ENCODE measurements at regions not wholly inside any gene's neighbourhood (a gene's known extent, or its start where the extent isn't known, plus 50 kb on each side); places are given as distances from the start of the nearest gene placed in this dataset.

- no peaks in the 10 kb centered on the region for H3K9me3 ChIP-seq (ENCODE audit: insufficient read depth in 2 of 2, low read depth in 1 of 2, low read length in 1 of 2)
- FAIRE-seq: no peak
- no peaks in the 10 kb centered on the region for H3K79me2 ChIP-seq (ENCODE audit: control insufficient read depth in 1 of 2, insufficient read depth in 2 of 2, low read length in 2 of 2)
- H3K56ac ChIP-seq (replicated peaks; ENCODE audit: insufficient read length, low read depth, low read length): no peak overlapping the region
- DNase-seq (ENCODE audit: low read depth in 1 of 2, low spot score in 2 of 2): no peak
- ChIA-PET POLR2A (ENCODE audit: partially characterized antibody) (interaction anchor here (1.0 kb wide), 1 partner anchor 164 kb away, joined by 3 read pairs; no protein-coding TSS in a partner anchor), CTCF (ENCODE audit: partially characterized antibody) (no interaction called here)
- H3K23ac ChIP-seq (ENCODE audit: insufficient read length): no peak overlapping the region
- H2BK120ac ChIP-seq (replicated peaks; ENCODE audit: low read depth, low read length): no peak overlapping the region
- no peaks in the 10 kb centered on the region for H3K36me3 ChIP-seq (ENCODE audit: control insufficient read depth in 2 of 4, insufficient read depth in 4 of 4, low read length in 3 of 4)
- H4K20me1 ChIP-seq (replicated peaks in 1 of 2; ENCODE audit: control insufficient read depth in 1 of 2, insufficient read depth in 2 of 2, low read length in 2 of 2): no peaks in the 10 kb centered on the region
- no peaks in the 10 kb centered on the region for H3K79me1 ChIP-seq (ENCODE audit: low read depth, low read length)
- no peak overlapping the region for H2BK20ac ChIP-seq (ENCODE audit: low read length)
- H3K4me2 ChIP-seq (ENCODE audit: insufficient read depth in 1 of 2, low read depth in 2 of 2, low read length in 2 of 2): no peak overlapping the region
- H4K91ac ChIP-seq (replicated peaks; ENCODE audit: insufficient read length, low read length): no peak overlapping the region
- WGBS, 2 experiments (ENCODE audit: extremely low coverage in 1 of 2, insufficient coverage in 1 of 2, insufficient read length in 1 of 2, insufficient replicate concordance in 2 of 2, low coverage in 1 of 2, low lambda C conversion rate in 2 of 2, missing lambda C conversion rate in 1 of 2): 90% methylated on average over 9 of the region's 9 CpGs; no CpG with 5 or more reads in 1 of the 2 experiments
- no peak overlapping the region for H4K8ac ChIP-seq (ENCODE audit: extremely low read depth, insufficient read depth, low read length)
- no peak overlapping the region for H3K4ac ChIP-seq (replicated peaks; ENCODE audit: insufficient read length, low read depth, low read length)
- no peaks in the 10 kb centered on the region; the same call in 1 of the 2 replicates for H3K23me2 ChIP-seq (ENCODE audit: low read depth, low read length)
- H2AFZ ChIP-seq (ENCODE audit: low read length): no peak overlapping the region
- H3K4me1 ChIP-seq (replicated peaks in 1 of 4; ENCODE audit: control insufficient read depth in 3 of 4, insufficient read depth in 4 of 4, low read length in 3 of 4): peaks cover 0 to 6% (median 5%) of the 10 kb centered on the region in 4 experiments; a peak in 6 of 7 replicates
- H2AK5ac ChIP-seq (ENCODE audit: low read depth, low read length): no peak overlapping the region
- no peak overlapping the region for H3K9ac ChIP-seq (replicated peaks in 1 of 4; ENCODE audit: extremely low read depth in 1 of 4, low read depth in 3 of 4, low read length in 3 of 4)
- H2BK15ac ChIP-seq (ENCODE audit: low read length): 0 out of 2 replicates have a peak overlapping the region, but pooled peaks have one; percentile 21
- H2BK5ac ChIP-seq (ENCODE audit: low read depth, low read length): no peak overlapping the region
- no peak overlapping the region for H3K14ac ChIP-seq (ENCODE audit: insufficient read length)
- H3K4me3 ChIP-seq (ENCODE audit: extremely low read depth in 1 of 4, insufficient read depth in 2 of 4, low read depth in 3 of 4, low read length in 4 of 4): no peak overlapping the region
- H3K18ac ChIP-seq (ENCODE audit: extremely low read depth, low read length): no peak overlapping the region
- H4K5ac ChIP-seq (ENCODE audit: insufficient read length, low read depth, low read length): no peak overlapping the region
- no peak overlapping the region for H2BK12ac ChIP-seq (ENCODE audit: low read depth, low read length)
- no peak overlapping the region for H3K27ac ChIP-seq (ENCODE audit: low read depth, low read length)
- peaks cover 0 to 3% (median 0%) of the 10 kb centered on the region in 4 experiments; a peak in 1 of 7 replicates for H3K27me3 ChIP-seq (replicated peaks in 1 of 4; ENCODE audit: control insufficient read depth in 3 of 4, extremely low read depth in 1 of 4, insufficient read depth in 3 of 4, low read length in 3 of 4)
- TF ChIP-seq KDM4A (IDR thresholded peaks at IDR 0.05; ENCODE audit: low read depth, low read length, severe bottlenecking) (no peak), POLR2AphosphoS5 (IDR thresholded peaks at IDR 0.05; ENCODE audit: low read depth, low read length) (no peak), CEBPB (IDR thresholded peaks at IDR 0.05; ENCODE audit: low read depth, low read length) (no peak), CTCF (IDR thresholded peaks at IDR 0.05; ENCODE audit: control extremely low read depth in 1 of 3, insufficient read depth in 1 of 3, low read depth in 1 of 3, low read length in 3 of 3) (no peak), SP2 (IDR thresholded peaks at IDR 0.05; ENCODE audit: low read length) (no peak), TAF7 (optimal IDR thresholded peaks at IDR 0.05; ENCODE audit: borderline replicate concordance, low read depth, low read length) (no peak), PHF8 (conservative IDR thresholded peaks at IDR 0.05; ENCODE audit: low read depth, low read length) (no peak), CBX5 (IDR thresholded peaks at IDR 0.05; ENCODE audit: low read depth, low read length) (no peak), SIN3A (conservative IDR thresholded peaks at IDR 0.05 in 1 of 2, IDR thresholded peaks at IDR 0.05 in 1 of 2; ENCODE audit: low read depth in 1 of 2, low read length in 2 of 2) (no peak)
Measured at GRCh38 chr22:27514601-27515523, 286.7 kb downstream of the MN1 start.

Data from H1 (cell line).